OCI-LY1 (cell line): ENCODE measurements at regions not wholly inside any gene's neighbourhood (a gene's known extent, or its start where the extent isn't known, plus 50 kb on each side); places are given as distances from the start of the nearest gene placed in this dataset.

Experiments used
- H2AFZ ChIP-seq: fragments of 200-600 bp; sonication (generic), shearing (Covaris generic); 2 replicates; pipeline ENCODE4 v1.6.0; 2014; ENCODE audit warnings: antibody characterized with exemption, mild to moderate bottlenecking, low read length
- H3F3A ChIP-seq: fragments of 200-600 bp; sonication (generic), shearing (Covaris generic); 2 replicates; pipeline ENCODE4 v1.6.0; 2014; ENCODE audit warnings: mild to moderate bottlenecking, antibody characterized with exemption, low read length, moderate library complexity; ENCODE audit not compliant: insufficient read depth
- H3K27ac ChIP-seq: fragments of 200-600 bp; sonication (generic); 2 replicates; pipeline ENCODE4 v1.5.1; 2014; ENCODE audit warnings: low read length, mixed run types, mild to moderate bottlenecking, low read depth; ENCODE audit not compliant: poor library complexity, severe bottlenecking
- H3K27me3 ChIP-seq: fragments of 200-600 bp; sonication (generic); 2 replicates; pipeline ENCODE4 v1.6.0; 2014; ENCODE audit warnings: antibody characterized with exemption, mild to moderate bottlenecking, low read length, moderate library complexity; ENCODE audit not compliant: insufficient read depth
- H3K36me3 ChIP-seq: fragments of 200-600 bp; sonication (generic); 2 replicates; pipeline ENCODE4 v1.6.1; 2014; ENCODE audit warnings: mild to moderate bottlenecking, antibody characterized with exemption, low read length, moderate library complexity, mixed read lengths; ENCODE audit not compliant: insufficient read depth
- H3K4me1 ChIP-seq: fragments of 200-600 bp; sonication (generic); 2 replicates; pipeline ENCODE4 v1.5.1; 2014; ENCODE audit warnings: mild to moderate bottlenecking, low read length, moderate library complexity; ENCODE audit not compliant: insufficient read depth, severe bottlenecking
- H3K4me2 ChIP-seq: fragments of 200-600 bp; sonication (generic), shearing (Covaris generic); 2 replicates; pipeline ENCODE4 v1.6.1; 2014; ENCODE audit warnings: low read length
- H3K4me3 ChIP-seq: fragments of 200-600 bp; sonication (generic); 2 replicates; pipeline ENCODE4 v1.5.1; 2014; ENCODE audit warnings: low read length, low read depth, mild to moderate bottlenecking, mixed read lengths; ENCODE audit not compliant: poor library complexity, severe bottlenecking
- H3K79me2 ChIP-seq: fragments of 200-600 bp; shearing (Covaris generic); 2 replicates; pipeline ENCODE4 v1.6.1; 2016; ENCODE audit warnings: mixed run types, low read length, mixed read lengths; ENCODE audit not compliant: insufficient read depth
- H3K9ac ChIP-seq: fragments of 200-600 bp; sonication (generic), shearing (Covaris generic); 2 replicates; pipeline ENCODE4 v1.6.1; 2014; ENCODE audit warnings: mild to moderate bottlenecking, low read length, mixed read lengths
- H3K9me2 ChIP-seq: fragments of 200-600 bp; sonication (generic), shearing (Covaris generic); 2 replicates; pipeline ENCODE4 v1.6.1; 2014; ENCODE audit warnings: low read depth, mild to moderate bottlenecking, low read length, mixed read lengths
- H3K9me3 ChIP-seq: fragments of 200-600 bp; shearing (Covaris generic); 2 replicates; pipeline ENCODE4 v1.6.1; 2014; ENCODE audit warnings: low read length, mixed read lengths
- H4K20me1 ChIP-seq: fragments of 200-600 bp; sonication (generic), shearing (Covaris generic); 2 replicates; pipeline ENCODE4 v1.6.0; 2016; ENCODE audit warnings: mild to moderate bottlenecking, low read length; ENCODE audit not compliant: insufficient read depth
- CTCF ChIP-seq: fragments of 200-600 bp; sonication (generic), shearing (Covaris generic); IDR thresholded peaks from 2 replicates; pipeline ENCODE4 v1.5.1; 2017; ENCODE audit warnings: mild to moderate bottlenecking, antibody characterized with exemption, low read length, moderate library complexity, mixed read lengths
- EZH2 ChIP-seq: fragments of 200-600 bp; sonication (generic), shearing (Covaris generic); IDR thresholded peaks from 2 replicates; pipeline ENCODE4 v1.8.0; 2017; ENCODE audit warnings: borderline replicate concordance, mixed run types, mild to moderate bottlenecking, antibody characterized with exemption, low read length, moderate library complexity, mixed read lengths

- Histone ChIP-seq H3K36me3 (no peaks in the 10 kb centered on the region), H4K20me1 (no peaks in the 10 kb centered on the region), H3K9me2 (no peaks in the 10 kb centered on the region), H3K27ac (no peak overlapping the region), H3K9ac (no peak overlapping the region), H3F3A (no peaks in the 10 kb centered on the region), H3K4me3 (no peak overlapping the region), H3K4me2 (no peak overlapping the region), H3K9me3 (no peaks in the 10 kb centered on the region), H3K27me3 (no peaks in the 10 kb centered on the region), H3K4me1 (no peaks in the 10 kb centered on the region), H2AFZ (no peak overlapping the region), H3K79me2 (no peaks in the 10 kb centered on the region)
- no peak for TF ChIP-seq CTCF
- TF ChIP-seq EZH2 = no peak
Observed at GRCh38 chr5:12413585-12413984, 509.3 kb upstream of the CTNND2 start.

- Histone ChIP-seq H3K9ac (no peak overlapping the region), H4K20me1 (no peaks in the 10 kb centered on the region), H3F3A (no peaks in the 10 kb centered on the region), H3K79me2 (no peaks in the 10 kb centered on the region), H3K4me3 (no peak overlapping the region), H3K9me3 (no peaks in the 10 kb centered on the region), H3K27me3 (no peaks in the 10 kb centered on the region), H3K27ac (no peak overlapping the region), H3K9me2 (no peaks in the 10 kb centered on the region), H3K4me1 (no peaks in the 10 kb centered on the region), H2AFZ (no peak overlapping the region), H3K36me3 (no peaks in the 10 kb centered on the region), H3K4me2 (no peak overlapping the region)
- TF ChIP-seq CTCF = no peak
Observed at GRCh38 chr5:12413075-12413474, 508.8 kb upstream of the CTNND2 start.

- H2AFZ ChIP-seq = no peak overlapping the region
Observed at GRCh38 chr5:12399868-12400267, 495.6 kb upstream of the CTNND2 start.

More at GRCh38 chr5:12399868-12400267, 495.6 kb upstream of the CTNND2 start:
- Histone ChIP-seq H3K9me2 (no peaks in the 10 kb centered on the region), H3K36me3 (no peaks in the 10 kb centered on the region), H3K4me2 (no peak overlapping the region), H3K4me3 (no peak overlapping the region), H3K4me1 (no peaks in the 10 kb centered on the region), H3K9me3 (no peaks in the 10 kb centered on the region), H3F3A (no peaks in the 10 kb centered on the region), H3K27ac (no peak overlapping the region), H3K79me2 (no peaks in the 10 kb centered on the region), H3K27me3 (no peaks in the 10 kb centered on the region), H4K20me1 (no peaks in the 10 kb centered on the region), H3K9ac (no peak overlapping the region)
- no peak for TF ChIP-seq CTCF
- no peak for TF ChIP-seq EZH2
